A549 (cell line): ENCODE measurements at regions not wholly inside any gene's neighbourhood (a gene's known extent, or its start where the extent isn't known, plus 50 kb on each side); places are given as distances from the start of the nearest gene placed in this dataset.

ENCODE experiments used
- ATAC-seq, 2 experiments: fragments of 200-7000 bp in 1 of 2; fragments of >200 bp in 1 of 2; cut with Nextera tagmentation in 1 of 2; cut with Tn5 transposase in 1 of 2; 3 replicates each; pipeline versions ENCODE4 v1.8.0 to v1.9.1; 2018 to 2020; ENCODE audit warnings: mild to moderate bottlenecking in 1 of 2, moderate library complexity in 1 of 2
- CTCF ChIA-PET: fragments of 300-600 bp; sonication (Branson Sonifier 250); formaldehyde crosslinking; extraction: SDS; loops from one replicate; lab custom pipeline; 2021; ENCODE audit warnings: antibody characterized with exemption, inconsistent platforms; lab: Yijun Ruan, JAX
- POLR2A ChIA-PET: fragments of 350-600 bp; formaldehyde crosslinking; extraction: SDS; loops from one replicate; lab custom pipeline; 2021; ENCODE audit warnings: antibody characterized with exemption, inconsistent platforms; lab: Yijun Ruan, JAX
- DNase-seq, 2 experiments: peaks; one replicate each; pipeline versions ENCODE4 v3.0.0 to v3.0.0-alpha.2; 2011 to 2016; ENCODE audit warnings: low read depth in 1 of 2, low spot score in 1 of 2
- FAIRE-seq: peaks from 2 replicates; lab custom pipeline; 2011; peaks lifted over from hg19 to GRCh38; lab: Jason Lieb, UNC
- H3K27ac ChIP-seq, 2 experiments: fragments of >200 bp; sonication (Bioruptor Twin); formaldehyde crosslinking; 3 replicates each; pipeline ENCODE4 v1.5.1; 2016 to 2017
- H3K4me1 ChIP-seq: fragments of >200 bp; sonication (Bioruptor Twin); formaldehyde crosslinking; 3 replicates; pipeline ENCODE4 v1.6.1; 2016
- H3K4me2 ChIP-seq: fragments of >200 bp; sonication (Bioruptor Twin); formaldehyde crosslinking; 3 replicates; pipeline ENCODE4 v1.6.1; 2016
- H3K4me3 ChIP-seq: fragments of >200 bp; sonication (Bioruptor Twin); formaldehyde crosslinking; 3 replicates; pipeline ENCODE4 v1.5.1; 2016
- H3K9me3 ChIP-seq: fragments of >200 bp; sonication (Bioruptor Twin); formaldehyde crosslinking; 3 replicates; pipeline ENCODE4 v1.6.1; 2016
- ATOH8 ChIP-seq: fragments of 250-450 bp; sonication (Bioruptor Pico); IDR thresholded peaks from 2 replicates; pipeline ENCODE4 v1.5.0; 2020; ENCODE audit warnings: low read depth, mild to moderate bottlenecking, moderate library complexity
- CTCF ChIP-seq: fragments of >200 bp; sonication (Bioruptor Twin); formaldehyde crosslinking; IDR thresholded peaks from 3 replicates; pipeline ENCODE4 v1.5.1; 2016
- EHF ChIP-seq: fragments of 250-450 bp; sonication (Bioruptor Pico); IDR thresholded peaks from 2 replicates; pipeline ENCODE4 v1.5.0; 2020; ENCODE audit warnings: mild to moderate bottlenecking
- ESRRA ChIP-seq: fragments of 150-350 bp; IDR thresholded peaks from 2 replicates; pipeline ENCODE4 v1.6.1; 2014; ENCODE audit warnings: mild to moderate bottlenecking, low read length, borderline replicate concordance
- HOXA7 ChIP-seq: fragments of 250-450 bp; sonication (Bioruptor Pico); IDR thresholded peaks from 2 replicates; pipeline ENCODE4 v1.5.0; 2020; ENCODE audit warnings: mild to moderate bottlenecking, moderate library complexity
- HOXB13 ChIP-seq: fragments of 250-450 bp; sonication (Bioruptor Pico); IDR thresholded peaks from 2 replicates; pipeline ENCODE4 v1.5.0; 2020; ENCODE audit warnings: low read depth, mild to moderate bottlenecking, moderate library complexity
- JUN ChIP-seq, 2 experiments: fragments of >200 bp; sonication (Bioruptor Twin); formaldehyde crosslinking; IDR thresholded peaks; 2 replicates in 1 of 2; 3 replicates in 1 of 2; pipeline ENCODE4 v1.6.1; 2016 to 2017
- KDM1A ChIP-seq: fragments of 200-600 bp; sonication (generic); IDR thresholded peaks from 2 replicates; pipeline ENCODE4 v1.6.1; 2016; ENCODE audit warnings: low read depth, mild to moderate bottlenecking
- MAFK ChIP-seq: fragments of 450-650 bp; IDR thresholded peaks from 2 replicates; pipeline ENCODE4 v1.6.1; 2014; ENCODE audit not compliant: partially characterized antibody
- NFE2L2 ChIP-seq: fragments of 150-350 bp; conservative IDR thresholded peaks from 2 replicates; pipeline ENCODE4 v1.6.1; 2014; ENCODE audit warnings: low read length
- NPAS2 ChIP-seq: fragments of 250-450 bp; sonication (Bioruptor Pico); IDR thresholded peaks from 2 replicates; pipeline ENCODE4 v1.8.0; 2022; ENCODE audit warnings: mild to moderate bottlenecking, moderate library complexity, borderline replicate concordance
- PBX3 ChIP-seq: IDR thresholded peaks from 2 replicates; pipeline ENCODE4 v1.6.1; 2012
- POLR2A ChIP-seq: IDR thresholded peaks from 2 replicates; pipeline ENCODE4 v1.6.1; 2012; ENCODE audit warnings: mild to moderate bottlenecking, low read length
- TFCP2L1 ChIP-seq: fragments of 250-450 bp; sonication (Bioruptor Pico); IDR thresholded peaks from 2 replicates; pipeline ENCODE4 v1.5.0; 2021; ENCODE audit warnings: mild to moderate bottlenecking
- TP53 ChIP-seq: fragments of 250-450 bp; sonication (Bioruptor Pico); IDR thresholded peaks from 2 replicates; pipeline ENCODE4 v1.5.0; 2021; ENCODE audit warnings: mild to moderate bottlenecking, moderate library complexity
- USF2 ChIP-seq: fragments of 450-650 bp; IDR thresholded peaks from 2 replicates; pipeline ENCODE4 v1.6.1; 2014; ENCODE audit warnings: antibody characterized with exemption
- WGBS: methylation state at CpG from one replicate; pipeline ENCODE4 v1.1.6; 2017; ENCODE audit errors: missing lambda C conversion rate; 5-methylcytosine and 5-hydroxymethylcytosine counted together
- TF ChIP-seq, protein P1 (sequence below): fragments of 150-350 bp; IDR thresholded peaks from 2 replicates; pipeline ENCODE4 v1.6.1; 2014; ENCODE audit warnings: low read depth, mild to moderate bottlenecking, low read length
- TF ChIP-seq, protein P2 (sequence below): fragments of >200 bp; sonication (Bioruptor Twin); formaldehyde crosslinking; IDR thresholded peaks from 3 replicates; pipeline ENCODE4 v1.6.1; 2016
- TF ChIP-seq, protein P3 (sequence below): fragments of 250-450 bp; sonication (Bioruptor Pico); IDR thresholded peaks from 2 replicates; pipeline ENCODE4 v1.5.0; 2021; ENCODE audit warnings: mild to moderate bottlenecking, moderate library complexity, borderline replicate concordance
- TF ChIP-seq, protein P4 (sequence below): IDR thresholded peaks from 2 replicates; pipeline ENCODE4 v1.6.1; 2012; ENCODE audit warnings: low read depth, borderline replicate concordance

GRCh38 chr10:100613846-100614245, 78.1 kb downstream of the HIF1AN start (continued):
- TF ChIP-seq HOXA7 (CRISPR knock-in tag), result no peak
- TF ChIP-seq, protein P1, sequence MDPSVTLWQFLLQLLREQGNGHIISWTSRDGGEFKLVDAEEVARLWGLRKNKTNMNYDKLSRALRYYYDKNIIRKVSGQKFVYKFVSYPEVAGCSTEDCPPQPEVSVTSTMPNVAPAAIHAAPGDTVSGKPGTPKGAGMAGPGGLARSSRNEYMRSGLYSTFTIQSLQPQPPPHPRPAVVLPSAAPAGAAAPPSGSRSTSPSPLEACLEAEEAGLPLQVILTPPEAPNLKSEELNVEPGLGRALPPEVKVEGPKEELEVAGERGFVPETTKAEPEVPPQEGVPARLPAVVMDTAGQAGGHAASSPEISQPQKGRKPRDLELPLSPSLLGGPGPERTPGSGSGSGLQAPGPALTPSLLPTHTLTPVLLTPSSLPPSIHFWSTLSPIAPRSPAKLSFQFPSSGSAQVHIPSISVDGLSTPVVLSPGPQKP, result no peak
- no peak for TF ChIP-seq CTCF
- no peak for TF ChIP-seq JUN (IDR thresholded peaks at IDR 0.05)
- TF ChIP-seq HOXB13 (CRISPR knock-in tag), result no peak
- TF ChIP-seq, all 56 proteins: peak for 0

- no peak for DNase-seq
- Histone ChIP-seq H3K4me2 (no peak overlapping the region), H3K4me3 (no peak overlapping the region), H3K9me3 (peaks cover 6% of the 10 kb centered on the region; the same call in 1 of the 3 replicates), H3K27ac (no peak overlapping the region), H3K4me1 (no peaks in the 10 kb centered on the region)
- ChIA-PET POLR2A (no interaction called here), CTCF (interaction anchor here (1.8 kb wide), 1 partner anchor 129 kb away, joined by 5 read pairs; no protein-coding TSS in a partner anchor)
- TF ChIP-seq MAFK, result no peak
- no peak for TF ChIP-seq EHF
- TF ChIP-seq TP53 (CRISPR knock-in tag), result no peak
- FAIRE-seq, result no peak
- ATAC-seq, result peak in 1 of 2 experiments; percentile 21; a peak in 2 of 6 replicates
- WGBS, result 55% methylated on average over 11 of the region's 11 CpGs
Measured at GRCh38 chr10:100614429-100615095, 78.8 kb downstream of the HIF1AN start.

GRCh38 chr10:100615241-100615640, 79.5 kb downstream of the HIF1AN start:
- TF ChIP-seq, protein P2, sequence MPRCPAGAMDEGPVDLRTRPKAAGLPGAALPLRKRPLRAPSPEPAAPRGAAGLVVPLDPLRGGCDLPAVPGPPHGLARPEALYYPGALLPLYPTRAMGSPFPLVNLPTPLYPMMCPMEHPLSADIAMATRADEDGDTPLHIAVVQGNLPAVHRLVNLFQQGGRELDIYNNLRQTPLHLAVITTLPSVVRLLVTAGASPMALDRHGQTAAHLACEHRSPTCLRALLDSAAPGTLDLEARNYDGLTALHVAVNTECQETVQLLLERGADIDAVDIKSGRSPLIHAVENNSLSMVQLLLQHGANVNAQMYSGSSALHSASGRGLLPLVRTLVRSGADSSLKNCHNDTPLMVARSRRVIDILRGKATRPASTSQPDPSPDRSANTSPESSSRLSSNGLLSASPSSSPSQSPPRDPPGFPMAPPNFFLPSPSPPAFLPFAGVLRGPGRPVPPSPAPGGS, result no peak
- TF ChIP-seq POLR2A (no peak), KDM1A (no peak)
- TF ChIP-seq, all 56 proteins: peak for 0
- H3K4me3 ChIP-seq, result no peak overlapping the region
- H3K4me2 ChIP-seq, result no peak overlapping the region
- no peak for FAIRE-seq
- peaks cover 6% of the 10 kb centered on the region; the same call in 1 of the 3 replicates for H3K9me3 ChIP-seq
- DNase-seq, result no peak
- no peaks in the 10 kb centered on the region for H3K4me1 ChIP-seq
- ATAC-seq, result no peak
- CTCF ChIA-PET, result interaction anchor here (1.1 to 1.3 kb wide), 3 partner anchors 28 to 128 kb away, joined by 3 to 5 read pairs (median 3); no protein-coding TSS in a partner anchor
- POLR2A ChIA-PET, result interaction anchor here (0.6 kb wide), 1 partner anchor 16 kb away, joined by 7 read pairs; no protein-coding TSS in a partner anchor
- H3K27ac ChIP-seq, result no peak overlapping the region
- 36% methylated on average over 10 of the region's 10 CpGs for WGBS

GRCh38 chr10:100615908-100616307, 80.2 kb downstream of the HIF1AN start:
- H3K4me3 ChIP-seq, result no peak overlapping the region
- WGBS, result 6% methylated on average over 5 of the region's 5 CpGs
- CTCF ChIA-PET, result interaction anchor here (0.6 to 1.7 kb wide), 6 partner anchors 12 to 127 kb away, joined by 3 to 5 read pairs (median 3); no protein-coding TSS in a partner anchor

More at GRCh38 chr10:100615908-100616307, 80.2 kb downstream of the HIF1AN start:
- TF ChIP-seq PBX3 (no peak), TFCP2L1 (CRISPR knock-in tag) (no peak), ATOH8 (CRISPR knock-in tag) (no peak), NPAS2 (CRISPR knock-in tag) (no peak), USF2 (no peak), NFE2L2 (no peak), ESRRA (no peak), EHF (no peak)
- TF ChIP-seq, protein P3, sequence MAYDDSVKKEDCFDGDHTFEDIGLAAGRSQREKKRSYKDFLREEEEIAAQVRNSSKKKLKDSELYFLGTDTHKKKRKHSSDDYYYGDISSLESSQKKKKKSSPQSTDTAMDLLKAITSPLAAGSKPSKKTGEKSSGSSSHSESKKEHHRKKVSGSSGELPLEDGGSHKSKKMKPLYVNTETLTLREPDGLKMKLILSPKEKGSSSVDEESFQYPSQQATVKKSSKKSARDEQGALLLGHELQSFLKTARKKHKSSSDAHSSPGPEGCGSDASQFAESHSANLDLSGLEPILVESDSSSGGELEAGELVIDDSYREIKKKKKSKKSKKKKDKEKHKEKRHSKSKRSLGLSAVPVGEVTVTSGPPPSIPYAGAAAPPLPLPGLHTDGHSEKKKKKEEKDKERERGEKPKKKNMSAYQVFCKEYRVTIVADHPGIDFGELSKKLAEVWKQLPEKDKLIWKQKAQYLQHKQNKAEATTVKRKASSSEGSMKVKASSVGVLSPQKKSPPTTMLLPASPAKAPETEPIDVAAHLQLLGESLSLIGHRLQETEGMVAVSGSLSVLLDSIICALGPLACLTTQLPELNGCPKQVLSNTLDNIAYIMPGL, result no peak
- TF ChIP-seq, protein P4, sequence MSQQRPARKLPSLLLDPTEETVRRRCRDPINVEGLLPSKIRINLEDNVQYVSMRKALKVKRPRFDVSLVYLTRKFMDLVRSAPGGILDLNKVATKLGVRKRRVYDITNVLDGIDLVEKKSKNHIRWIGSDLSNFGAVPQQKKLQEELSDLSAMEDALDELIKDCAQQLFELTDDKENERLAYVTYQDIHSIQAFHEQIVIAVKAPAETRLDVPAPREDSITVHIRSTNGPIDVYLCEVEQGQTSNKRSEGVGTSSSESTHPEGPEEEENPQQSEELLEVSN, result no peak
- no peak overlapping the region for H3K4me2 ChIP-seq
- POLR2A ChIA-PET, result no interaction called here
- ATAC-seq (no peak), DNase-seq (no peak), FAIRE-seq (no peak)
- H3K4me1 ChIP-seq, result no peaks in the 10 kb centered on the region
- H3K9me3 ChIP-seq, result peaks cover 6% of the 10 kb centered on the region; the same call in 1 of the 3 replicates
- no peak overlapping the region for H3K27ac ChIP-seq
